Left renal cortex interstitium (tissue), 4 donors: ENCODE measurements at regions not wholly inside any gene's neighbourhood (a gene's known extent, or its start where the extent isn't known, plus 50 kb on each side); places are given as distances from the start of the nearest gene placed in this dataset.
A peak's percentile ranks its signal among the peaks of the same experiment; 100 is the strongest.
"Not testable (repeated sequence)": the region's sequence is repeated elsewhere in the genome, so short reads cannot be mapped to it uniquely, and the experiment has no call there.

Source experiments
- DNase-seq, 4 donors: peaks; one replicate each; pipeline ENCODE4 v3.0.0-alpha.2; 2013; ENCODE audit warnings: low read depth in 4 of 4, low spot score in 2 of 4, missing footprints in 1 of 4

DNA sequence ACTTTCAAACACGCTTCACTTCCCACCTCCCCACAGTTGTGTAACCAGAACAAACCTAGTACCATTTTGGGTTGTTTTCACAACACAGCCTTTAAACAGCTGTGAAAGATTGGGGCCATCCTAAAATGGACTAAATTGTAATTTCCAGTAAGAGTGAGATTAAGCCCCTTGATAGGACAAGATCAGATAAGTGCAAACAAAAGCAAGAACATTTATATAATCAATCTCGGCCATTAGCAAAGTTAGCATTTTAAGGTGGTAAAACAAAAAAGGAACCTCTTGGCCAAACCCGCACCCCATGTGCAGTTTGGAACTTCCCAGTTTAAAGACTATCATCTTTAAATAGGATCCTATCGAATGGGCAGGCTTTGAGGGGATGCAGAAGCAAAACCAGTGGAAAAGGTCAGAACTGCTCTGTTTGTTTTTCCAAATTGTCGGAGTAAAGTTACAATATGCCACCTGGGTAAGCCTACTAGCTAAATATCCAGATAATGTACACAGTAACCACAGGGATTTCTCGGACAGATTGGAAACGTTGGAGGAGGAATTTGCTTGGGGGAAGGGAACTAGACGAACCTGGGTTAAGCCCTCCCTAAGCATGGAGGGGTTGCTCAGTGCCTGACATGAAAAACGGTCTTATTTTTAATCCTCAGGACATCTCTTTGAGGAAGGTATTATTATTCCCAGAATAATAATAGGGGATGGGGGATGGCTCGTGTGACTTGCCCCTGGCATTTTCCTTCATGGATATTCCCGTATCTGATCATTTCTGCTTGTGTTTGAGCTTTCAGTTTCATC, 159.8 kb upstream of the SALL4 start:
- no peak for DNase-seq

DNA sequence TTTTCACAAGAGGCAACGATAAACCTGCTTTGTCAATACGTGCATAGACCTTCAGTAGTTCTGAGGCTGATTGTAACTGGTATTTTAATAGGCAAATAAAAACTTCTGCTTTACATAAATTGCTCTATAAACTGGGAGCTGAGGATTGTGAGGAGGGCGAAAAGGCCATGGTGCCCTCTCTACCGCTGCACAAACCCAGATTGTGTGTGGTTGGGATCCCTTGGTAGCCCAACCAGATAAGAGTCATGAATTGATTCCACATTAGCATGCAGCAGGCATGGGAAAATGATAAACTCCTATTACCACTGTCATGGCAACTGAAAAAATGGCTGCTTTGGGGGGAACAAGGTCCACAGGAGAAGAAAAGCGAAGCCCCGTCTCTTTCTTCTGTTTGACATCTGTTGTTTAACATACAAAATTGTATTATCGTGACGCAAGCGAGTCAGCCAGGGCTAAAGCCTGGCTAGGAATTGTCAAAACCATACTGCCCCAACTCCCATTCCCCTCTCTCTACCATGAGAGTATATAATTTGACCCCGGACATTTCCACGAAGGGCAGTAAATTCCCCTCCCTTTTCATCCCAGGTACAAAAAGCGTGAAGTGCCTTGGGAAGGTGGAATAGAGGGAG, 157.8 kb upstream of the SALL4 start:
- no peak for DNase-seq

DNA sequence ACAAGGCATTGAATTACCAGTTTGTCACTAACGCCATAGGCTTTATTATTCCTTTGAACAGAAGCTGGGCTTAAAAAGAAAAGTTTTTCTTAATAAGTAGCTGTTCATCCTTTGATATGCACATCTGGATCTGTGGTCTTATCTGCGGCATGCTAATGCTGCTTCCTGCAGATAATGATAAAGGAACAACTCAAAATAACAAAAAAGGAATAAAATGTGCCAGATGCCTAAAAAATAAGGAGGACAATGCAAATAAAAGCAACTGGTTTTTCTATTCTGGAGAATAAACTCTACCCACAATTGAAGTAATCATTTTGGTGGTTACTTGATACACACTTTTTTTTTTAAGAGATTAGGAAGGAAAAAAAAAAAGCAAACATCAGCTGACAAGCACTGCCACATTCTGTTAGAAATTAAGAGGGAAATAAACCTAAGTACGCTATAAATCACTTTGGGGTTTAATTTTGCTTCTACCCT, 156.8 kb upstream of the SALL4 start:
- DNase-seq: peak in 1 of 4 donors; percentile 34

DNA sequence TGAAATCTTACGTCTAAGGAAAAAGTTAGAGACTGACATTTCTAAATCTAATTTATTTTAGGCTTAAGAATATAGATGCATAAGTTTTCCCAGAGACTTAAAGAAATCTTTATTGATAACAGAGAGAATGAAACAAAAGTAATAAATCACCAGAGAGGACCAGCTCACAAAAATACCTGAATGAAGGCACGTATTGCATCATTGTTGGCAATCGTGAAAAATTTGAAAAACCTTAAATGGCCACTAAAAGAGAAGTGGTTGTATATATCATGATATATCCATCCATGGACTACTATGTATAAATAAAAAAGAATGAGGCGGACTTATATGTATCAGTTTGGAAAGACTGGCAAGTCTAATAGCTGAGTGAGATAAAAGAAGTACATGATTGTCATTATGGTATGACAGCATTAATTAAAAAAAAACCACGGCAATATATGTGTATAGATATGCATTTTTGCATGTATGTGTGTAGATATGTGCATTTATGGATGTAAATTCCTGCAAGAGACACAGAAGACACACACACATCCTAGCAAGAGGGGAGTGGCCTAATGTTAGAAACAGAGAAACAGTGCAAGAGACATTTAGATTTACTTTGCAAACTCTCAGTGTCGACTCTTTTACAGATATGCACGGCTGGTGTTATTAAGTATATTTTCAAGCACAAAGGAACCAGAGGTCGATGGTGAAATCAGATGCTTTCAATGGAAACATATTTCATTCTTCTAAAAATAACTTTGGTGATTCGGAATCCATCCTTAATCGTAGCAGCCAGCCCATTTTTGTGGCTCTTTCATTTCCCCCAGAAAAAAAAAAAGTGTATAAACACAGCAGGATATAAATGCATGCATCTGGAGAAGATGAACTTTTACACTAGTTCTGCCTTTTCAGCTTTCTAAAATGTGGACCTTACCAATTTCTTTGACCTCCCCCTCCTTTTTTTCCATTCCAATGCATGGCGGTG, 156.1 kb upstream of the SALL4 start:
- DNase-seq: no peak

DNA sequence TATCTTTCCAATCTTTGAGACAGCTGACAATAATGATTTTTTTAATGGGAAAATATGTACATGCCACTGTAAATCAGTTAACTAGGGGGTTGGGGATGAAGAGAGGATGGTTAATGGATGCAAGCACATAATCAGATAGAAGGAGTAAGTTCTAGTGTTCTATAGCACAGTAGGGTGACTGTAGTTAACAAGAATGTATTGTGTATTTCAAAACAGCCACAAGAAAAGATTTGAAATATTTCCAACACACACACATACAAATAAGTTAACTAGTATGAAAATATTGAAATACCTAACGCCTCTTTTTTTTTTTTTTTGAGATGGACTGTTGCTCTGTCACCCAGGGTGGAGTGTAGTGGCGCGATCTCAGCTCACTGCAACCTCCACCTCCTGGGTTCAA, 153.4 kb upstream of the SALL4 start:
- DNase-seq: no peak

DNA sequence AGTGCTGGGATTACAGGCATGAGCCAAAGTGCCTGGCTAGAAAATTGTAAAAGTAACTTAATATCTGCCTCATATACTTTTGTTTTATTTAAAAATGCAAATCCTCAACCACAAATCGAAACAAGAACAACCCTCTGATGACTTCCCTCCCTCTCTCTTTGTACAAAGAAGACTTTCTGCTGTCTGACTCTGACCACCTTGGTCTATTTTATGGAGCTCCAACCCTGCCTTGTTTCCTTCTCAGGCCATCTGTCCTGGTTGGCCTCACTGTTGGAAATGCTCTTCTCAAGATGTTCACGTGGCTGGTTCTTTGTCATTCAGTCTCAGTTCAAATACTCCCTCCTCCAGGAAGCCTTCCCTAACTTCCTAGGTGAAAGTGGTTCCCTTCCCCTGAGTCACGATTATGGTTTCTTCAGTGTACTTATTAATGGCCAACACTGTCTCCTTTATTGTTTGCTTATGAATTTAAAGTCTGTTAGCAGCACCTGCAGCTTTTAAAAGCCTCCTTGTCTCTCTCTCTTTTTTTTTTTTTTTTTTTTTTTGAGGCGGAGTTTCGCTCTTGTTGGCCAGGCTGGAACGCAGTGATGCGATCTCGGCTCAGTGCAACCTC, 151.5 kb upstream of the SALL4 start:
- DNase-seq: no peak

DNA sequence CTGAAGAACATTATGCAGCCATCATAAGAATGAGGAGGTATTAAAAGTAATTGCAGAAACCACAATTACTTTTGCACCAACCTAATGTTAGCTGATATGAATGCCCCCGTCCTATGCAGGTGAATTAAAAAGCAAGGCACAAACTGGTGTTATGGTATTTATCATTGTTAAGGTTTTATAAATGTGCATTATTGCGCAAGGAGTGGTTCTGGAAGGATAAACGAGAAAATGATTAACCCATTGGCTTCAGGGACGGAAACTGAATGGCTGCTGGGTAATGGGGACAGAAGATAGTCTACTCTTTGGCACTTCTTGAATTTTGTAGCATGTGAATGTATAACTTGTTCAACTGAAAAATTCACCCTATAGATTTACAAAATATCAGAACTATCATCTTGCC, 148.6 kb upstream of the SALL4 start:
- DNase-seq: no peak

DNA sequence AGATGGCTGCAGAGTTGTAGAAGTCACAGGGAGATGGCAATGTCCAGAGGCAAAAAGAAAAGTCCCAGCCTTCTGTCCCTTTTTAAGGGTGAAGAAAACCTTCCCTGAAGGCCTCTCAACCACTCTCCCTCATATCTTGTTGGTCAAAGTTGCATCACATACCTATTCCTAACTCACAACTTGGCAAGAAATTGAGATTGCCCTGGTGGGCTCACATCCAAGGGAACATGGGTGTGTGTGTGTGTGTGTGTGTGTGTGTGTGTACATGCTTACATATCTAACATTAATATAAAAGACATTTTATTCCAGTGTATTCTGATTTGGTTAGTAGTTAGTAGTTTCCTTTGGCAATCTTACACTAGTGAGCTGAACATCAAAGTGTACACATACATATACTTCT, 144.3 kb upstream of the SALL4 start:
- no peak for DNase-seq

DNA sequence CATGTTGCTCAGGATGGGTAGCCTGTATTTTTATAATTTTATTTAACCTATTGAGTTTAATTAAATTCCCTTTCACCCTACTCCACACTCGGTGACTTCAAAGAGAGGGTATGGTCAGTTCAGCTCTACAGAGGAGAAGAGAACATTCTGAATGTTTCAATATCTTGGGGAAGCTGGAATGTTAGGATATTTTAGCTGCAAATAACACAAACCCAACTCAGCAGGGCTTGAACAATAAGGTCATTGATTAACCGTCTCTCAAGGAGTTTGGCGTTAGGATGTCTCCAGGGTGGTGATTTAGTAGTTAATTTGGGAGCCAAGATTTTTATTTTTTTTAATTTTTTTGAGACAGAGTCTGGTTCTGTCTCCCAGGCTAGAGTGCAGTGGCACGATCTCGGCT, 143.6 kb upstream of the SALL4 start:
- no peak for DNase-seq

DNA sequence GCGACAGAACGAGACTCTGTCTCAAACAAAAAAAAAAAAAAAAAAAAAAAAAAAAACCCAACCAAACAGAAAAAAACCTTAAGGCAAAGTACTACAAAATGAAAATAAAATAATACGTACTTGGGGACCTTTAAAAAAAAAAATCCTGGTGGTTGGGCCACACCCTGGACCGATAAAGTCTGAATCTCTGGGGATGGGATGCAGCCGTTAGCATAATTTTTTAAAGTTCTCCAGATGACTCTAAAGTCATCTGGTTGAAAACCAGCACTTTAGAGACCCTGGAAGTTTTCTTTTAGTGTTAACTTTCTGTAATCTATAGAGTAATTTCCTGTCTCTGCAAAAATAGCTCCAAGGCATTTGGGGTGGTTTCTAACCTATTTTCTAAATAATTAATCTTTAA, 142.9 kb upstream of the SALL4 start:
- no peak for DNase-seq

DNA sequence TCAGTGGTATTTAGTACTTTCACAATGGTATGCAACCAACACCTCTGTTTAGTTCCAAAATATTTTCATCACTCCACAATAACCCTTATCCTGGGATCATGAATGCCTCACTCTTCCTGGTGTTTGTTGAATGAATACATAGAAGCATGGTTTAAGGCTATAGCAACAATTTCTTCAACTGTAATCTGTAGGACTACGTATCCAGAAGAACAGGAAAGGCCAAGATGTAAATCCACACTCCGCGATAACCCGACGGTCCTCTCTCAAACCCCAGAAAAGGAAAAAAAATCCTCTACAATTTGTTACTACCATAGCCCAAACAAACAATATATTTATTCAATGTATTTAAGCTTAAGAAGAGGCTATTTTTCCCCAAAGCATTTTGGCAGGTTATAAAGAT, 141.4 kb upstream of the SALL4 start:
- no peak for DNase-seq

DNA sequence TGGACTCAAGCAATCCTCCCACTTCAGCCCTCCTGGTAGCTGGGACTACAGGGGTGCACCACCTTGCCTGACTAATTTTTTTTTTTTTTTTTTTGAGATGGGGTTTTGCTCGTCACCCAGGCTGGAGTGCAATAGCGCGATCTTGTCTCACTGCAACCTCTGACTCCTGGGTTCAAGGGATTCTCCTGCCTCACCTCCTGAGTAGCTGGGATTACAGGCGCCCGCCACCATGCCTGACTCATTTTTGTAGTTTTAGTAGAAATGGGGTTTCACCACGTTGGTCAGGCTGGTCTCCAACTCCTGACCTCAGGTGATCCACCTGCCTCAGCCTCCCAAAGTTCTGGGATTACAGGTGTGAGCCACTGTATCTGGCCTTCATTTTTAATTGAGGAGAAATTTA, 141.0 kb upstream of the SALL4 start:
- not testable (repeated sequence) for DNase-seq

DNA sequence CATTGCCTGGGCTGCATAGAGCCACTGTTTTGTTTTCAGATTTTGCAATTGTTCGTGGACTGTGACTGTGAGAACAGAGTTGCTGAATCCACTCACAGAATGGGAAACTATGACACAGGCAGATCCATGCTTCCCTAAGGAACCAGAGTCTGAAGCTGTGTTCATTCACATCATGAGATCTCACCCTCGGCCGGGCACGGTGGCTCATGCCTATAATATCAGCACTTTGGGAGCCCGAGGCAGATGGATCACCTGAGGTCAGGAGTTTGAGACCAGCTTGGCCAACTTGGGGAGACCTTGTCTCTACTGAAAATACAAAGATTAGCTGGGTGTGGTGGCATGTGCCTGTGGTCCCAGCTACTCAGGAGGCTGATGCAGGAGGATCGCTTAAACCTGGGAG, 139.2 kb upstream of the SALL4 start:
- no peak for DNase-seq

DNA sequence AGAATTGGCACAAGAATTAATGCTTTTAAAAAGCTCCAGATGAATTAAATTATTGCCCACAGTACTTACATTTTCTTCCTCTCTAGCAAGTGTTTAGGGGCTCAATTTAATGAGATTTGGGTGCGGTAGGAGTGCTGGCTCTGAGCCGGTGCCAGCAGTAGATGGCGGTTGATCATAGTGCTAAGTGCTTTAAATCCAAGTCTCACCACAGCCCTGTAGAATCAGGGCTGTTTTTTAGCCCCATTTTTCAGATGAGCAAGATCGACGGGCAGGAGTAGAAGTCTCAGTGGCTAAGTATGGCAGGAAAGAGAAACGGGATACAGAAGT, 136.9 kb upstream of the SALL4 start:
- no peak for DNase-seq

DNA sequence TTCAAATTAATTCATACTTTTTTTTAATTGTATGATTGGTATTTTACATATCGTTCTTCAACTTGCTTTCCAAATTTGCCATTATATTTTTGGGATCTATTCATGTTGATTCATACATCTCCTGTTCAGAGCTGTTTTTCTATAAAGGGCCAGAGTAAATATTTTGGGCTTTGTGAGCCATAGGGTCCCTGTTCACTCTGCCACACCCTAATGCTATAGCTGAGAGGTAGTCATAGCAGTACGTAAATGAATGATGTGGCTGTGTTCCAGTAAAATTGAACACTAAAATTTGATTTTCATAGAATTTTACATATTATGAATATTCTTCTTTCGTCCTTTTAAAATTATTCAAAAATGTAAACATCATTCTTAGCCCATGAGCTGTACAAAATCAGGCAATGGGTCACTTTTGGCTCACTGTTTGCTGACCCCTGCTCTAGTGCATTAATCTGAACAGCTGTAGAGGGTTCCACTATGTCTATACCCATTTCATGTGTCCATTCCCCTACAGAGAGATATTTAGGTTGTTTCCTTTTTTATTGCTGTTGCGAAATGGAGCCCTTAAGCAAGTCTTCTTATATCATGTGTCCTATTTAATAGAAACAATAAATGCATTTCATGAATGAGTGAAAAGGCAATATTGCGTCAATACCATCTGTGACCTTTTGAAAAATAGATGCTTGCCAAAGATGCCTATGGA, 136.4 kb upstream of the SALL4 start:
- no peak for DNase-seq

DNA sequence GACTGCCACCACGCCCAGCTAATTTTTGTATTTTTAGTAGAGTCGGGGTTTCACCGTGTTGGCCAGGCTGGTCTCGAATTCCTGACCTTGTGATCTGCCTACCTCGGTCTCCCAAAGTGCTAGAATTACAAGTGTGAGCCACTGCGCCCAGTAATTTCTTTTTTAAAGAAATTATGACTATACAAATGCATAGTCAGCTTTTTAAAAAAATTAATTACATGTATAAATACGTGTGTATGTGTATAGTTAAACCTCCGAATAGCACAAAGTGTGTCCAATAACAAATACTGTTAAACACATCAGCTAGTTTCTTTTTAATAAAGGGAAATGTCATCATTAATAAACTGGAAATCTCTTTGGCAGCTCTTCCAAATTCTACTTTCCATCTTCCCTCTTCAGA, 135.5 kb upstream of the SALL4 start:
- no peak for DNase-seq

DNA sequence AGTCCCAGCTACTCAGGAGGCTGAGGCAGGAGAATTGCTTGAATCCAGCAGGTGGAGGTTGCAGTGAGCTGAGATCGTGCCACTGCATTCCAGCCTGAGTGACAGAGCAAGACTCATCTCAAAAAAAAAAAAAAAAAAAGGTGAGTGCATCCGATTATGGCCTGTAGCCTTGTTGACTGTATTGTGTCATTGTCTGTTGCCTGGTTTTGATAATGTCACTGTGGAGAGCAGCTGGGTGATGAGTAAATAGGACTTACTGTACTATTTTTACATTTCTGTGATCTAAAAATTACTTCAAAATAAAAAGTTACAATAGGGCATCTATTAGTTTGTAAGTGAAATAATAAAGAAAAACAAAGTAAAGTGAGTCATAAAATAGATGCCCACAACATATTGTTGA, 134.1 kb upstream of the SALL4 start:
- no peak for DNase-seq

DNA sequence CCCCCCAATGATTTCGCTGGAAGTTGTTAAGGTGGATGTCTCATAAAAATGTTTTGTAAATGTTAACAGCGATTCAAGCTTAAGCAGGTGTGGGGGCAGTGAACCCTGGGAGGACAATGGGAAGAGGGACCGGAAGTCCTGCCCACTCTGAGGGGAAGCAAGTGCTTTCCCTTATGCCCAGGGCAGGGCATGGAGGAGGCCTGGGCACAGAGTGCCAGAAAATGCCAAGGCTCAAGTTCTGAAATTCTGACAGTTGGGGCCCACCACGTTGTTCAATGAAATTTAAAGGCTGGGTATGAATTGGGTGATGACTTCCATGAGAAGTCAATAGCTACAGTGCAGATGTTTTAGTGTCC, 132.7 kb upstream of the SALL4 start:
- no peak for DNase-seq

DNA sequence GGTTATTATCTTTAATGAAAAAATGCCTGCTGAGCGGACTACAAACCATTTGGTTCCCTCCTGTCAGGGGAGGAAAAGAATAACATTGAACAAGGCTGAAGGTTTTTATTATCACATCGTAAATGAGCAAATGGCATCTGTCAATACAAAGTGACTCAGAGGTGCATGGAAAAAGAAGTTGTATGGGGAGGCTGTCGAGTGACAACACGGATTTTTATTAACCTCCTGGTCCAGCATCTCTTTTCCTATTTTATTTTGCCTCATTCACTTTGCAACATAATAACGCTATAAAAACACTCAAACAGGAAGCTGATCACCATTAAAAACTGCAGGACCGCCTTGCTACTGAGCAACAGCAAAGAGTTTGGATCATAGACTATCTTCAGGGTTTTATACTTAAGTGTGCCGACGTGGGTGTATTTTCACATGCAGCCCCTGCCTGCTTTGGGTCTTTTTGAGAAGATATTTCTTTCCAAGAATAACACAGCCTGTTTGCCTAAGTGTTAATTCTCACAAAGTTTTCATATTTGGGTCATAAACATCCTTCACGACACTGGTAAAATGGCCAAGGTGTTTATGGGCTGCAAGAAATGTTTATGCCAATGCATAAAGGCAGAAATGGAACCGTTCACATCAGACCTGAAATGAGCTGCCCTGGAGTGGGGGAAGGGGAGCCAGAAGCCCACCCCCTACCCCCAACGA, 132.1 kb upstream of the SALL4 start:
- no peak for DNase-seq

DNA sequence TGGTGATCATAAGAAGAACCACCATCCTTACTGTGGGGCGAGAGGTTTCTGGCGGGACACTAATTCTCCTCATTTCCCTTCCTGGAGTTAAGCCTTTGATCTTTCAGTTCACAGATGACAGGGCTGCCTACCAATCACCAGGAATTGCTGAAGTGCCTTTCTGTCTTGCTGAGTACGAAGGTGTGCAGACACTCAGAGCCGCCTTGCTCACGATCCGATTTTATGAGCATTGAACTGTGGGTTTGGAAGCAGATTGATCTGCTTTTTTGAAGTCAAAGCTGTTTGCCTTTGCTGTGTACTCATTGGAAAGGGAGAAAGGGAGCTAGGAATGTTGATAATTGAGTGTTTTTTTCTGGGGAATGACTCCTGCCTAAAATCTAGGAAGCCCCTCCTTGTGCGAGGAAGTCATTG, 129.1 kb upstream of the SALL4 start:
- no peak for DNase-seq
